Natural killer cell (primary cell): ENCODE measurements at regions not wholly inside any gene's neighbourhood (a gene's known extent, or its start where the extent isn't known, plus 50 kb on each side); places are given as distances from the start of the nearest gene placed in this dataset.

ENCODE experiments used
- ATAC-seq, 3 donors: fragments of 150-1000 bp in 2 of 3; fragments of 200-7000 bp in 1 of 3; cut with Tn5 transposase; 1 replicate in 1 of 3; 2 replicates in 2 of 3; pipeline ENCODE4 v1.10.0; 2021; ENCODE audit warnings: mild to moderate bottlenecking in 2 of 3, moderate library complexity in 2 of 3
- DNase-seq, 2 donors: peaks; one replicate each; pipeline versions ENCODE4 v3.0.0 to v3.0.0-alpha.2; 2013 to 2021; ENCODE audit warnings: mixed read lengths in 1 of 2
- H3K27ac ChIP-seq: one replicate; pipeline ENCODE4 v1.5.1; 2013; ENCODE audit warnings: mild to moderate bottlenecking, low read length
- H3K27me3 ChIP-seq: one replicate; pipeline ENCODE4 v1.6.1; 2013; ENCODE audit warnings: low read length; ENCODE audit not compliant: control insufficient read depth, insufficient read depth
- H3K36me3 ChIP-seq: one replicate; pipeline ENCODE4 v1.6.1; 2013; ENCODE audit warnings: low read length; ENCODE audit not compliant: control insufficient read depth, insufficient read depth
- H3K4me1 ChIP-seq: one replicate; pipeline ENCODE4 v1.6.1; 2013; ENCODE audit warnings: low read length; ENCODE audit not compliant: control insufficient read depth, insufficient read depth
- H3K4me3 ChIP-seq: one replicate; pipeline ENCODE4 v1.5.1; 2013; ENCODE audit warnings: low read length
- H3K9me3 ChIP-seq: one replicate; pipeline ENCODE4 v1.6.1; 2013; ENCODE audit warnings: low read length; ENCODE audit not compliant: control insufficient read depth, insufficient read depth
- H3K27ac Mint-ChIP-seq, 2 donors: one replicate each; pipeline ENCODE4 v1.8.0; 2022; ENCODE audit warnings: mild to moderate bottlenecking in 2 of 2, mixed read lengths in 2 of 2, moderate library complexity in 1 of 2
- H3K27me3 Mint-ChIP-seq, 2 donors: one replicate each; pipeline ENCODE4 v1.8.0; 2022; ENCODE audit warnings: low read depth in 2 of 2, mixed read lengths in 2 of 2
- H3K36me3 Mint-ChIP-seq: one replicate; pipeline ENCODE4 v1.8.0; 2022; ENCODE audit warnings: mixed read lengths
- H3K4me1 Mint-ChIP-seq, 2 donors: one replicate each; pipeline ENCODE4 v1.8.0; 2022; ENCODE audit warnings: mixed read lengths in 2 of 2
- H3K4me3 Mint-ChIP-seq: one replicate; pipeline ENCODE4 v1.8.0; 2022; ENCODE audit warnings: mild to moderate bottlenecking, moderate library complexity, mixed read lengths
- H3K9me3 Mint-ChIP-seq, 2 donors: one replicate each; pipeline ENCODE4 v1.8.0; 2022; ENCODE audit warnings: mixed read lengths in 2 of 2
- WGBS: methylation state at CpG from one replicate; pipeline ENCODE4 v1.1.7; 2013; ENCODE audit warnings: missing lambda C conversion rate; ENCODE audit not compliant: insufficient coverage; 5-methylcytosine and 5-hydroxymethylcytosine counted together
- intact Hi-C: fragments of 100-400 bp; cut with micrococcal nuclease; formaldehyde crosslinking; loops from one replicate; pipeline ENCODE4 v1.14.2; 2022
- TF ChIP-seq, protein P1 (sequence below): fragments of 200-600 bp; IDR thresholded peaks from one replicate; pipeline ENCODE4 v1.8.0; 2022; ENCODE audit warnings: antibody characterized with exemption

DNA sequence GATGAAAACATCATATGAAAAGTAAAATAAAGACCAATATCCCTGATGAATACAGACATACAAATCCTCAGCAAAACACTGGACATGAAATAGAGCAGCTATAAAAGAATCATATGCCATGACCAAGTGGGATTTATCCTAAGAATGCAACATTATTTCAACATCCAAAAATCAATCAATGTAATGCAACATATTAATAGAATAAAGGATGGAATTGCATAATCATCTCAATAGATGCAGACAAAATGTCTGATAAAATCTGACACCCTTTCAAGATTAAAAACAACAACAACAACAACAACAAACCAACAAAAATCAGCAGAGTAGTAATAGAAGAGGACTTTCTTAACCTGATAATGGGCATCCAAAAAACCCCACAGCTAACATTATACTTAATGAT lies 63.8 kb upstream of the IL1R1 start:
- DNase-seq, result no peak
- TF ChIP-seq, protein P1, sequence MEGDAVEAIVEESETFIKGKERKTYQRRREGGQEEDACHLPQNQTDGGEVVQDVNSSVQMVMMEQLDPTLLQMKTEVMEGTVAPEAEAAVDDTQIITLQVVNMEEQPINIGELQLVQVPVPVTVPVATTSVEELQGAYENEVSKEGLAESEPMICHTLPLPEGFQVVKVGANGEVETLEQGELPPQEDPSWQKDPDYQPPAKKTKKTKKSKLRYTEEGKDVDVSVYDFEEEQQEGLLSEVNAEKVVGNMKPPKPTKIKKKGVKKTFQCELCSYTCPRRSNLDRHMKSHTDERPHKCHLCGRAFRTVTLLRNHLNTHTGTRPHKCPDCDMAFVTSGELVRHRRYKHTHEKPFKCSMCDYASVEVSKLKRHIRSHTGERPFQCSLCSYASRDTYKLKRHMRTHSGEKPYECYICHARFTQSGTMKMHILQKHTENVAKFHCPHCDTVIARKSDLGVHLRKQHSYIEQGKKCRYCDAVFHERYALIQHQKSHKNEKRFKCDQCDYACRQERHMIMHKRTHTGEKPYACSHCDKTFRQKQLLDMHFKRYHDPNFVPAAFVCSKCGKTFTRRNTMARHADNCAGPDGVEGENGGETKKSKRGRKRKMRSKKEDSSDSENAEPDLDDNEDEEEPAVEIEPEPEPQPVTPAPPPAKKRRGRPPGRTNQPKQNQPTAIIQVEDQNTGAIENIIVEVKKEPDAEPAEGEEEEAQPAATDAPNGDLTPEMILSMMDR, result no peak

DNA sequence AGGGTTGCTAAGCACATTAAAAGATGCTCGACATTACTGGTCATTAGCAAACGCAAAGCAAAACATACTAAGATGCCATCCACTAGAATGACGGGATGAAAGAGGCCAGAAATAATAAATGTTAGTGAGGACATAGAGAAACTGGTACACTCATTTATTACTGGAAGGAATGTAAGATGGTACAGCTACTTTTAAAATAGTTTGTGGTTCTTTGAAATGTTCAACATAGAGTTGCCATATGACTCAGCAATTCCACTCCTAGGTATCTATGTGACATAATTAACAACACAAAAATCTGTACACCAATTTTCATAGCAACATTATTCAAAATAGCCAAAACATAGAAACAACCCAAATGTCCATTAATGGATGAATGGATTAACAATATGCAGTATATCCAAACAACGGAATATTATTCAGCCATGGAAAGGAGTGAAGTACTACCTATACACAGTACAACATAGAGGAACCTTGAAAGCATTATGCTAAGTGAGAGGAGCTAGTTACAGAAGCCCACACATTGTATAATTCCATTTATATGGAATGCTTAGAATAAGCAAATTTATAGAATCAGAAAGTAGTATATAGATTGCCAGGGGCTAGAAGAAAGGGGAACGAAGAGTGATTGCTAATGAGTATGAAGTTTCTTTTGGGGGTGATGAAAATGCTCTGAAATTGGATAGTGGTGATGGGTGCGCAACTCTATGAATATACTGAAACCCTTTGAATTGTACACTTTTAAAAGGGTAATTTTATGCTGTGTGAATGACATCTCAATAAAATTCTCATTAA lies 61.9 kb upstream of the IL1R1 start:
- no peak for DNase-seq
- Mint-ChIP-seq H3K27ac (no peak overlapping the region), H3K4me3 (no peak overlapping the region), H3K27me3 (peaks cover 24 to 31% of the 10 kb centered on the region in 2 donors), H3K4me1 (peaks cover 14 to 25% of the 10 kb centered on the region in 2 donors), H3K36me3 (no peaks in the 10 kb centered on the region), H3K9me3 (no peaks in the 10 kb centered on the region)
- TF ChIP-seq, protein P1, result no peak
- Histone ChIP-seq H3K27ac (no peak overlapping the region), H3K27me3 (no peaks in the 10 kb centered on the region), H3K4me3 (no peak overlapping the region), H3K36me3 (no peaks in the 10 kb centered on the region), H3K9me3 (no peaks in the 10 kb centered on the region), H3K4me1 (peaks cover 21% of the 10 kb centered on the region)
- no peak for ATAC-seq
- 81% methylated on average over 4 of the region's 6 CpGs for WGBS
- intact Hi-C loops, result no loop called here

More for the DNA sequence above, 63.8 kb upstream of the IL1R1 start:
- intact Hi-C loops, result no loop called here
- Histone ChIP-seq H3K36me3 (no peaks in the 10 kb centered on the region), H3K4me3 (no peak overlapping the region), H3K4me1 (peaks cover 25% of the 10 kb centered on the region), H3K9me3 (no peaks in the 10 kb centered on the region), H3K27me3 (no peaks in the 10 kb centered on the region), H3K27ac (no peak overlapping the region)
- Mint-ChIP-seq H3K4me3 (no peak overlapping the region), H3K4me1 (peaks cover 14 to 31% of the 10 kb centered on the region in 2 donors), H3K27me3 (peaks cover 24 to 28% of the 10 kb centered on the region in 2 donors), H3K9me3 (no peaks in the 10 kb centered on the region), H3K27ac (no peak overlapping the region), H3K36me3 (no peaks in the 10 kb centered on the region)
- ATAC-seq, result no peak

DNA sequence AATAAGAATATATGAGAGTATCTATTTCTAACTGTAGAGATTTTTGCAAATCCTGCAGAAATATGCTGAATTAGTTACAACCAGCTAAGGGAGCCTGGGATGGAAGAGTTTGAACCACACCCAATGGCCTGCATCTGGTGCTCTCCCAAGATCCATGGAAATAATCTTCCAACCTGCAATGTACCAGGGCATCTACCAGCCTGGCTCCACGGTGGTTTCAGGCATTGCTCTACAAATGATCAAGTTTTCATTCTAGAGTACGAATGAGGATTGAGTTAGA lies 61.4 kb upstream of the IL1R1 start:
- H3K27ac ChIP-seq, result peak overlapping the region; percentile 67

More for the DNA sequence above, 61.4 kb upstream of the IL1R1 start:
- H3K9me3 ChIP-seq, result no peaks in the 10 kb centered on the region
- no peak overlapping the region for H3K4me3 ChIP-seq
- no peak overlapping the region for H3K4me3 Mint-ChIP-seq
- H3K27ac Mint-ChIP-seq, result no peak overlapping the region
- TF ChIP-seq, protein P1, result no peak
- no peaks in the 10 kb centered on the region for H3K27me3 ChIP-seq
- no peaks in the 10 kb centered on the region for H3K36me3 Mint-ChIP-seq
- 76% methylated on average over 2 of the region's 2 CpGs for WGBS
- ATAC-seq, result no peak
- no peaks in the 10 kb centered on the region for H3K36me3 ChIP-seq
- peaks cover 21% of the 10 kb centered on the region for H3K4me1 ChIP-seq
- peaks cover 14 to 25% of the 10 kb centered on the region in 2 donors for H3K4me1 Mint-ChIP-seq
- H3K27me3 Mint-ChIP-seq, result peaks cover 25 to 34% of the 10 kb centered on the region in 2 donors
- H3K9me3 Mint-ChIP-seq, result no peaks in the 10 kb centered on the region
- intact Hi-C loops, result no loop called here
- DNase-seq, result no peak
